Duodenal mucosa (tissue), 2 donors: ENCODE measurements at regions not wholly inside any gene's neighbourhood (a gene's known extent, or its start where the extent isn't known, plus 50 kb on each side); places are given as distances from the start of the nearest gene placed in this dataset.

ENCODE experiments used
- H3K27ac ChIP-seq: one replicate; pipeline ENCODE4 v1.7.0; 2013; ENCODE audit warnings: low read depth, low read length
- H3K27me3 ChIP-seq, 2 donors: one replicate each; pipeline ENCODE4 v1.7.0; 2013; ENCODE audit warnings: low read length in 2 of 2, control low read depth in 1 of 2; ENCODE audit not compliant: insufficient read depth in 2 of 2, control insufficient read depth in 1 of 2
- H3K36me3 ChIP-seq, 2 donors: one replicate each; pipeline ENCODE4 v1.7.0; 2013; ENCODE audit warnings: low read length in 2 of 2, control low read depth in 1 of 2; ENCODE audit not compliant: insufficient read depth in 2 of 2, control insufficient read depth in 1 of 2
- H3K4me1 ChIP-seq, 2 donors: one replicate each; pipeline ENCODE4 v1.7.0; 2013; ENCODE audit warnings: low read length in 2 of 2, control low read depth in 1 of 2; ENCODE audit not compliant: insufficient read depth in 2 of 2, control insufficient read depth in 1 of 2
- H3K4me3 ChIP-seq, 2 donors: one replicate each; pipeline ENCODE4 v1.7.0; 2013; ENCODE audit warnings: low read length in 2 of 2, low read depth in 1 of 2
- H3K9ac ChIP-seq, 2 donors: one replicate each; pipeline ENCODE4 v1.7.0; 2013; ENCODE audit warnings: low read length in 2 of 2, low read depth in 1 of 2
- H3K9me3 ChIP-seq, 2 donors: one replicate each; pipeline ENCODE4 v1.7.0; 2013; ENCODE audit warnings: low read length in 2 of 2, control low read depth in 1 of 2; ENCODE audit not compliant: control insufficient read depth in 1 of 2

DNA sequence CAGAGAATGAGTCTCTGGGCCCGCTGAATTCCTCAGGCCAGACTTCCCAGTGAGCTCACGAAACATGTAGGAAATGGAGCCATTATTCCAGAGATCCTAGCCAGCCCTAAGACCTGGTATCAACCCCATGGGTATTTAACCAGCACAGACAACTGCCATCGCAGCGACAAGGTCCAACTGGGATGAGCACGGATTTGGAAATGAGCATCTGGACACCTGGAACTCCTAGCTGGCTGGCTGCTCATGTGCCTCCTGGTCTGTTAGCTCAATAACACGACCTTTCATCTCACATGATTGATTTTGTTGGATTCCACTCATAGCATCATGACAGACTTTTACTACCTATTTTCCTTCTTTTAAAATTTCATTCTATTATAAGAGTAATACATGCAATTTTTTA, 51.0 kb downstream of the POU3F3 start:
- H3K4me1 ChIP-seq = peaks cover 16 to 20% of the 10 kb centered on the region in 2 donors
- peaks cover 3 to 5% of the 10 kb centered on the region in 2 donors for H3K27me3 ChIP-seq

DNA sequence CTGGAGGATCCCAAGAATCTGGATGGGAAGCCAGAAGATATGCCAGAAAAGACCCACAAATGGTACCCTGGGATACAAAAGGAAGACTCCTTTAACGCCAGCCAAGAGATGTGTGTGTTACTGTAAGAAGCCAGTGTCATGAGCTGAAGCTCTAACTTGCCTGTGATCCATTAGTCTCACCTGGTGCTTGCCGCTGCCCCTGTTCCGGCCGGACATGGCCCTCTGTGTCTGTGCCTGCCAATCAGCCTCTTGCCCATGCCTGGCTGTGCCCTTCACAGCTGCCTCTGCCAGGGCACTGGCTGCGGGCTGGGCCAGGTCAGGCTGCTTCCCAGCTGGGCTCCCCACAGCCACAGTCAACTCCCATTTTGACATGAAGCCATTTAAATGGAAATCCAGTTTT, 55.4 kb downstream of the POU3F3 start:
- no peak overlapping the region for H3K27ac ChIP-seq

More for the DNA sequence above, 51.0 kb downstream of the POU3F3 start:
- Histone ChIP-seq H3K9me3 (no peaks in the 10 kb centered on the region), H3K9ac (no peak overlapping the region), H3K36me3 (no peaks in the 10 kb centered on the region), H3K27ac (no peak overlapping the region), H3K4me3 (no peak overlapping the region)

DNA sequence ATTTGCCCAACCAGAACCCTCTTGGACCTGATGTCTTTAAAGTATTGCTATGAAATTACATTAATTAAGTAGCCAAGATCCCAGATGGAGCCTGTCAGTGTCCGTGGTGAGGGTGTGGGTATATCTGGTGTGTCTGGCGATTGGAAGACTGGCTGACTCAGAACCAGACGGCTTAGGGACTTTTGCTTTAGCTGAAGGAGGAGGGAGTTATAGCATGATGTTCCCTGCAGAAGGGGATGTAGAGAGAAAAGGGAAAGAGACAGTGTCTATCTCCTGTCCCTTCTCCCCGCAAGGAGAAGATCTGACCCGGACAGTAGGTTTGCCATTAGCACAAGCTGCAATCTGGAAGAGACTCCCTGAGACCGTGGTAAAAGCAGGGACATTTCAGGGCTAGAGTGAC, 60.6 kb downstream of the POU3F3 start:
- Histone ChIP-seq H3K4me3 (no peak overlapping the region), H3K36me3 (no peaks in the 10 kb centered on the region), H3K27ac (no peak overlapping the region), H3K27me3 (no peaks in the 10 kb centered on the region), H3K9ac (no peak overlapping the region), H3K4me1 (peaks cover 3 to 5% of the 10 kb centered on the region in 2 donors), H3K9me3 (no peaks in the 10 kb centered on the region)

More for the DNA sequence above, 55.4 kb downstream of the POU3F3 start:
- Histone ChIP-seq H3K9ac (no peak overlapping the region), H3K27me3 (peaks cover 3 to 5% of the 10 kb centered on the region in 2 donors), H3K4me3 (no peak overlapping the region), H3K36me3 (no peaks in the 10 kb centered on the region), H3K9me3 (no peaks in the 10 kb centered on the region), H3K4me1 (no peaks in the 10 kb centered on the region)

DNA sequence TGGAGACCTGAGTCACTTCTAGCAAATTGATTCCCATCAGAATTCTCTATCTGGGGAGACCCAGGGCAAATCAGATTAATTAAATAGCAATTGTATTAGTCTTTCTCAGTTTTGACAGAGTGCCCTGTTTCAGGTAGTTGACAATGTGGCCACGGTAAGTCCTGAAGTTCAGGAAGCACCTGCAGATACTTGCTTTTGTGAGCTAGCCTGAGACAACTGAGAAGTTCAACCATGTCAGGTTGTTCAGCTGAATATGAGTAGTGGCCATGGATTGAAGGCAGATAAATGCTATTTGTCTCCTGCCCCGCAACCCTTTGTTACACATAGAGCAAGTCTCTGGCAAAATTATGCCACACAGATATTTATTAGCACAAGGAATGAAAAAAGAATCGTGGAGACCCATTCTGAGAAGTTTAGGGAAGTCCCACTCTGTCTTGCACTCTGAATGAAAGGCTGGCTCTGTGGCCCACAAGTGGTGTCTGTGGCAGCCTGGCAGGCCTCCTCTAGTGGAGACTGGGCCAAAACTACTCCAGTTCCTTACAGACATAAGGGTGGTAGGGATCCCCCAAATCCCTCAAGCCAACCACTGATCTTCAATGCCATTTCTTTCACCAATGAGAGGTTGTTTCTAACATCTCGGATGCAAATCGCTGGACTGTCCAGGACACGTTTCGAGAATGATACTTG, 61.3 kb downstream of the POU3F3 start:
- no peaks in the 10 kb centered on the region for H3K36me3 ChIP-seq
- H3K27me3 ChIP-seq = no peaks in the 10 kb centered on the region
- no peak overlapping the region for H3K27ac ChIP-seq
- H3K9me3 ChIP-seq = no peaks in the 10 kb centered on the region
- H3K4me3 ChIP-seq = no peak overlapping the region
- H3K4me1 ChIP-seq = peaks cover 4 to 7% of the 10 kb centered on the region in 2 donors
- no peak overlapping the region for H3K9ac ChIP-seq

DNA sequence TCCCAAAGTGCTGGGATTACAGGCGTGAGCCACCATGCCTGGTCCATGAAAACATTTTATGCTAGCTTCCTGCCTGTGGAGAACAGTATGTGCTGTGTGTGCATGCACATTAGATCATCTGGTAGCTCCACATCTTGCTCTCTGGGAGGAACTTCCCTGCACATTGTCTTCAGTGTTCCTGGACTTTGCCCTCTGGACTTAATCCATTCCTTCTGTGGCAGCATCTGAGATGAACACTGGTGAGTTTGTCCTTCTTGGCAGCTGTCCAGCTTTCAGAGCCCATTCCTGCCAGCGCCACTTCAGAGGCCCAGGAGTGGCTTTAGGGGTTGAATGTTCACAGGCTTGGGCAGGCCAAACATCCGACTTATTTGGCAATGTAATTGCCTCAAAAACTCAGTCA, 65.2 kb downstream of the POU3F3 start:
- Histone ChIP-seq H3K4me3 (no peak overlapping the region), H3K9me3 (no peaks in the 10 kb centered on the region), H3K27me3 (no peaks in the 10 kb centered on the region), H3K36me3 (no peaks in the 10 kb centered on the region), H3K4me1 (peaks cover 4 to 7% of the 10 kb centered on the region in 2 donors), H3K9ac (no peak overlapping the region), H3K27ac (no peak overlapping the region)

DNA sequence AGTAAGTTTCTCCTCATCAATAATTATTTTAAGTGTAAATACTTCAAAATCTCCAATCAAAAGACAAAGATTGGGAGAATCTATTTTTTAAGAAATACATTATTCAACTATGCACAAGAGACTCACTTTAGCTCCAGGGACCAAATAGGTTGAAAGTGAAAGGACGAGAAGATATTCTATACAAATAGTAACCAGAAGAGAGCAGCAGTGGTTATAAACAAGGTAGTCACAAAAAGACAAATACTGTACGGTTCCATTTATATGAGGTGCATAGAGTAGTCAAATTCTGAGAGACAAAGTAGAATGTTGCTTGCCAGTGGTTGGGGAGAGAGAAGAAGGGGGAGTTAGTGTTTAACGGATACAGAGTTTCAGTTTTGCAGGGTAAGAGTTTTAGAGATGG, 69.8 kb downstream of the POU3F3 start:
- H3K27ac ChIP-seq = no peak overlapping the region
- H3K4me1 ChIP-seq = peaks cover 4 to 7% of the 10 kb centered on the region in 2 donors
- H3K4me3 ChIP-seq = no peak overlapping the region
- H3K36me3 ChIP-seq = no peaks in the 10 kb centered on the region
- H3K27me3 ChIP-seq = peaks cover 0 to 3% of the 10 kb centered on the region in 2 donors
- no peaks in the 10 kb centered on the region for H3K9me3 ChIP-seq
- H3K9ac ChIP-seq = no peak overlapping the region

DNA sequence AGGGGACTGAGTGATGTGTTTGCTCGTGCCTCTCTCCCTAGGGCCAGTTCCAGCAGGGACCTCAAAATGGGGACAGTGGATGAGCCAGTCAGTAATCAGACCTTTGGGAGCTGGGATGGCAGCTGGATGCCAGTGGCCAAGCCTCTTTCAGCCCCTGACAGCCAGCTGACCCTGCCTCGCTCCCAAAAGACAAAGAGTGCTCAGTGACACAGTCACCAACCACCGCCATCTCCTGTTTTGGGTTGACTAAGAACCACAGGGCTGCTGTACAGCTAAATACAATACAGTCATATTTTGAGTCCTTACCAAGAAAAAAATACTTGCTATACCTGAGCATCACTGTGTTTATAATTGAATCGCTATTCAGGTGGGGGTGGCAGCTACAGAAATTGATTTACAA, 75.7 kb downstream of the POU3F3 start:
- H3K27me3 ChIP-seq = peaks cover 0 to 3% of the 10 kb centered on the region in 2 donors
- H3K9ac ChIP-seq = no peak overlapping the region
- no peaks in the 10 kb centered on the region for H3K36me3 ChIP-seq
- no peaks in the 10 kb centered on the region for H3K9me3 ChIP-seq
- no peaks in the 10 kb centered on the region for H3K4me1 ChIP-seq
- no peak overlapping the region for H3K27ac ChIP-seq
- no peak overlapping the region for H3K4me3 ChIP-seq

DNA sequence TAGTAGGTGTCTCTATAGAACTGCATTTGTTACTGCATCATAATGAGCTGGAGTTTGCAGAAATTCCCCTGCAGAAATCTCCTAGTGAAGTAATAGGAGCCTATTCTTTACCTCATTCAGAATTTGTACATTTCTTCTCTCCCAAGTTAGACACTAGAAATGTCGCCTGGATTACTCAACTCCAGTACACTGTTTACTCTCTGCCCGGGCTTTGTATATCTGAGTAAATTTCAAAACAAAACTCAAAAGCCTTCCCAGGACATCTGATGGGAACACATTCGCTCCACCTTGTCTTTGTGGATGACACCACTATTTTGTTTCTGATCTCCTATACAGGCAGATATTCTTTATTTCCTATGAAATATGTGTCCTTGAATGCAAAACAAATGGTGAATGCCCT, 76.8 kb downstream of the POU3F3 start:
- H3K4me3 ChIP-seq = no peak overlapping the region
- no peak overlapping the region for H3K27ac ChIP-seq
- no peaks in the 10 kb centered on the region for H3K4me1 ChIP-seq
- H3K36me3 ChIP-seq = no peaks in the 10 kb centered on the region
- H3K27me3 ChIP-seq = no peaks in the 10 kb centered on the region
- H3K9ac ChIP-seq = no peak overlapping the region
- H3K9me3 ChIP-seq = no peaks in the 10 kb centered on the region

DNA sequence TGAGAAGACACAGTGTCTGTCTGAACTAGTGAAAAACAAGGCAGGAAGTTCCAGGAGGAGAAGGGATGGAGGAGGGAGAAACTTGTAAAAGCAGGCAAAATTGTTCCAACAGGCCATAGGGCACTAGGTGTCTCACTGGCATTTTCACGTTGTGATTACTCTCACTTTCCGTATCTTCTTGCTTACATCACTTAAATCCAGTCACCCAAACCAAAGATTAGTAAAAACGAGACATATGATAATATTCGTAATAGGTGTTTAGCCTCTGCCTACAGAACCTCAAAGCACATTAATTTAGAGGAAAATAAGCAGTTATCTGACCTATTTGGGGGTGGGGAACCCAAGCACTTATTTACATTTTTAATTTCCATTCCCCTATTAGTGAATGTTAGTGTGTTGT, 78.3 kb downstream of the POU3F3 start:
- Histone ChIP-seq H3K27me3 (no peaks in the 10 kb centered on the region), H3K9ac (no peak overlapping the region), H3K27ac (no peak overlapping the region), H3K9me3 (no peaks in the 10 kb centered on the region), H3K4me3 (no peak overlapping the region), H3K4me1 (no peaks in the 10 kb centered on the region), H3K36me3 (no peaks in the 10 kb centered on the region)

DNA sequence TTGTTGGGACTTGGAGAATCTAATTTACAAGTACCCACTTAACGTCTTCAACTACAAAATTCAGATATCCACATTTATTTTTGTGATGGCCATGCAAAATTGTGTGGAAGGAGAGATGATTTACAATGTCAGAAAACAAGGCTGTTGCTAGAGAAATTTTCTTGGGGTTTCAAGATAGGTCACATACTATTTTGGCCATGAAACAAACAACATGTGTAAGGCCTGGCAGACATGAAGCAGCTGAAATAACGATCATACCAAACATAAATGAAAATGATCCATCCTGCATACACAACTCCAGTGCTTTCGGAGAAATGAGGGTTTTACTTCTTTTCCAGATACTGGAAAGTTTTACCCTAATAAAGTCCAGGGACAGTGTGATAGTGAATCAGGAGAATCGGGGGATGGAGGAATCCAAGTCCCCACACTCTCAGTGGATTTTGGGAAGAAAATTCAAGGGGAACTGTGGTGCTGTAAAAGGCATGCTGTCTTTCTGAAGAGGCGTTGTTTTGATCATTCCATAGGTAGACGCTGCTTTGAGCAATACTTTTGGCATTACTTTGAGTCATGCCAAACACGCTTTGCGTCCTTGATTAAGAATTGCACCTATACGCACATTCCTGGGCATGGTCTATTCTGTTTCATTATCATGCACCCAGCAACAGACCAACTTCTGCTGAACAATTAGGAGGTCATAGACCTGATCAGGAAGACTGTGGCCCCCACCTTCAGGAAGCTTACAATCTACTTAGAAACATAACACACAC, 79.4 kb downstream of the POU3F3 start:
- no peaks in the 10 kb centered on the region for H3K27me3 ChIP-seq
- no peak overlapping the region for H3K4me3 ChIP-seq
- no peak overlapping the region for H3K27ac ChIP-seq
- no peaks in the 10 kb centered on the region for H3K36me3 ChIP-seq
- no peaks in the 10 kb centered on the region for H3K9me3 ChIP-seq
- H3K4me1 ChIP-seq = no peaks in the 10 kb centered on the region
- no peak overlapping the region for H3K9ac ChIP-seq
